ENCODE measurements at regions not wholly inside any gene's neighbourhood (a gene's known extent, or its start where the extent isn't known, plus 50 kb on each side); places are given as distances from the start of the nearest gene placed in this dataset.

DNA sequence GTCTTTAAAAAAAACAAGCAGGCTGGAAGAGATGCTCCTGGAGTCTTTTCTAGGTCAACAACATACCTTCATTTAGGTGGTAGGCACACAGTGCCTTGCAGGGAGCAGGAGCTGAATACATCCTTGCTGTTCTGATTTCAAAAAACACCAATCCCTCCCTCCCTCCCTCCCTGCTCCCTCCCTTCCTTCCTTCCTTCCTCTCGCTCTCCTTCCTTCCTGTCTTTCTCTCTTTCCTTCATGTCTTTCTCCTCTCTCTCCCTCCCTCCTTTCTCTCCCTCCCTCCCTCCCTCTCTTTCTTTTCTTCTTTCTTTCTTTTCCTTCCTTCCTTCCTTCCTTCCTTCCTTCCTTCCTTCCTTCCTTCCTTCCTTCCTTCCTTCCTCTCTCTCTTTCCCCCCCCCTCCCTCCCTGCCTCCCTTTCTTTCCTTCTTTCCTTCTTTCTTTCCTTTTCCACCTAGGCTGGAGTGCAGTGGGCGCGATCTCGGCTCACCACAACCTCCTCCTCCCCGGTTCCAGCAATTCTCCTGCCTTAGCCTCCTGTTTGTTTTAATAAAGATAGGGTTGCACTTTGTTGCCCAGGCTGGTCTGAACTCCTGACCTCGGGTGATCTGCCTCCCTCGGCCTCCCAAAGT lies 245.1 kb downstream of the MIAT start:
- Histone ChIP-seq H2AK5ac (ENCODE audit: insufficient read length, low read length) (no peak overlapping the region), H2BK20ac (ENCODE audit: low read depth, low read length, poor library complexity, severe bottlenecking) (no peak overlapping the region), H3K9me3 (ENCODE audit: control insufficient read depth, low read depth, low read length) (no peaks in the 10 kb centered on the region), H4K20me1 (ENCODE audit: control insufficient read depth, insufficient read depth, insufficient read length) (no peaks in the 10 kb centered on the region), H3K23ac (ENCODE audit: insufficient read length, low read depth, low read length) (no peak overlapping the region), H3K4me1 (ENCODE audit: insufficient read depth, low read length) (no peaks in the 10 kb centered on the region; the same call in 1 of the 2 replicates), H3K56ac (ENCODE audit: insufficient read length, low read depth, low read length) (no peak overlapping the region), H3K27ac (ENCODE audit: insufficient read length, low read depth, low read length) (no peak overlapping the region), H3K79me2 (ENCODE audit: insufficient read depth, low read length) (no peaks in the 10 kb centered on the region), H2BK5ac (ENCODE audit: insufficient read length, low read length) (no peak overlapping the region), H4K5ac (ENCODE audit: insufficient read length, low read depth, low read length) (no peak overlapping the region), H3K9ac (ENCODE audit: extremely low read depth, insufficient read length, low read length) (no peak overlapping the region), H3K27me3 (ENCODE audit: insufficient read depth, low read length) (no peaks in the 10 kb centered on the region; the same call in 1 of the 2 replicates), H3K4ac (ENCODE audit: low read depth, low read length) (no peak overlapping the region), H3K23me2 (ENCODE audit: insufficient read length, low read depth, low read length, poor library complexity, severe bottlenecking) (peaks cover 10% of the 10 kb centered on the region), H3K4me2 (ENCODE audit: insufficient read depth, insufficient read length, low read length) (peak overlapping the region; percentile 91), H2BK12ac (ENCODE audit: insufficient read length, low read depth, low read length) (no peak overlapping the region), H3T11ph (ENCODE audit: low read length) (no peak overlapping the region), H2BK15ac (ENCODE audit: low read depth, low read length) (no peak overlapping the region), H2BK120ac (ENCODE audit: low read depth, low read length, poor library complexity, severe bottlenecking) (no peak overlapping the region), H4K91ac (ENCODE audit: insufficient read length, low read depth, low read length) (no peak overlapping the region), H3K79me1 (ENCODE audit: insufficient read depth, low read depth, low read length, poor library complexity, severe bottlenecking) (no peaks in the 10 kb centered on the region), H4K8ac (replicated peaks; ENCODE audit: insufficient read length, low read depth, low read length) (no peak overlapping the region), H2AFZ (ENCODE audit: low read length) (no peak overlapping the region), H3K14ac (ENCODE audit: insufficient read depth, low read length) (no peak overlapping the region), H3K18ac (ENCODE audit: insufficient read length, low read depth, low read length) (no peak overlapping the region)
- Mint-ChIP-seq H3K27ac (no peak overlapping the region), H3K27me3 (ENCODE audit: low read depth) (peaks cover 75% of the 10 kb centered on the region), H3K4me1 (peaks cover 36 to 50% of the 10 kb centered on the region in 2 experiments), H3K9me3 (no peaks in the 10 kb centered on the region), H3K36me3 (ENCODE audit: insufficient read depth in 1 of 3, low read depth in 3 of 3) (no peaks in the 10 kb centered on the region; a peak in 1 of 7 replicates), H3K4me3 (peak overlapping the region; percentile 68 to 83)
- no CpG with 5 or more reads among the region's 7 CpGs for WGBS (ENCODE audit: extremely low coverage, insufficient read length, low lambda C conversion rate)
- TF ChIP-seq, protein P1, sequence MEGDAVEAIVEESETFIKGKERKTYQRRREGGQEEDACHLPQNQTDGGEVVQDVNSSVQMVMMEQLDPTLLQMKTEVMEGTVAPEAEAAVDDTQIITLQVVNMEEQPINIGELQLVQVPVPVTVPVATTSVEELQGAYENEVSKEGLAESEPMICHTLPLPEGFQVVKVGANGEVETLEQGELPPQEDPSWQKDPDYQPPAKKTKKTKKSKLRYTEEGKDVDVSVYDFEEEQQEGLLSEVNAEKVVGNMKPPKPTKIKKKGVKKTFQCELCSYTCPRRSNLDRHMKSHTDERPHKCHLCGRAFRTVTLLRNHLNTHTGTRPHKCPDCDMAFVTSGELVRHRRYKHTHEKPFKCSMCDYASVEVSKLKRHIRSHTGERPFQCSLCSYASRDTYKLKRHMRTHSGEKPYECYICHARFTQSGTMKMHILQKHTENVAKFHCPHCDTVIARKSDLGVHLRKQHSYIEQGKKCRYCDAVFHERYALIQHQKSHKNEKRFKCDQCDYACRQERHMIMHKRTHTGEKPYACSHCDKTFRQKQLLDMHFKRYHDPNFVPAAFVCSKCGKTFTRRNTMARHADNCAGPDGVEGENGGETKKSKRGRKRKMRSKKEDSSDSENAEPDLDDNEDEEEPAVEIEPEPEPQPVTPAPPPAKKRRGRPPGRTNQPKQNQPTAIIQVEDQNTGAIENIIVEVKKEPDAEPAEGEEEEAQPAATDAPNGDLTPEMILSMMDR (conservative IDR thresholded peaks at IDR 0.05), result no peak
- no peak for DNase-seq
